ENCODE measurements at regions not wholly inside any gene's neighbourhood (a gene's known extent, or its start where the extent isn't known, plus 50 kb on each side); places are given as distances from the start of the nearest gene placed in this dataset.

DNA sequence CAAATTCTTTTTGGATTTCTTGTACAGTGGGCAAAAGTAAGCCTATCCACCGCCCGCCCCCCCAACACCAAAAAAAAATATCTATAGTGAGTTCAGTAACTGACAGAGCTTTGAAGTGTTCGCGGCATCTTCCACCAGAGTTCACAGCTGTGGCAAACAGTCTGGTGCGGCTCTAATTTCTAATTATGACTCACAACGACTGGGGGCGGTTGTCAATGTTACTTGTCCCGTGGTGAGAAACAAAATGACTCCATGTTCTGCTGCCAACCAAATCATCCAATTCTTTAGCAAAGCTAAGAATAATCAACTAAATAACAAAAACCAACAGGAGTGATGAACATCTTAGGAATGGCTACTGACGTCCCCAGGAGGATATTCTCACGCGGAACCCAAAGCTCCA is 392.5 kb upstream of the SALL3 start:
- TF ChIP-seq, protein P1, sequence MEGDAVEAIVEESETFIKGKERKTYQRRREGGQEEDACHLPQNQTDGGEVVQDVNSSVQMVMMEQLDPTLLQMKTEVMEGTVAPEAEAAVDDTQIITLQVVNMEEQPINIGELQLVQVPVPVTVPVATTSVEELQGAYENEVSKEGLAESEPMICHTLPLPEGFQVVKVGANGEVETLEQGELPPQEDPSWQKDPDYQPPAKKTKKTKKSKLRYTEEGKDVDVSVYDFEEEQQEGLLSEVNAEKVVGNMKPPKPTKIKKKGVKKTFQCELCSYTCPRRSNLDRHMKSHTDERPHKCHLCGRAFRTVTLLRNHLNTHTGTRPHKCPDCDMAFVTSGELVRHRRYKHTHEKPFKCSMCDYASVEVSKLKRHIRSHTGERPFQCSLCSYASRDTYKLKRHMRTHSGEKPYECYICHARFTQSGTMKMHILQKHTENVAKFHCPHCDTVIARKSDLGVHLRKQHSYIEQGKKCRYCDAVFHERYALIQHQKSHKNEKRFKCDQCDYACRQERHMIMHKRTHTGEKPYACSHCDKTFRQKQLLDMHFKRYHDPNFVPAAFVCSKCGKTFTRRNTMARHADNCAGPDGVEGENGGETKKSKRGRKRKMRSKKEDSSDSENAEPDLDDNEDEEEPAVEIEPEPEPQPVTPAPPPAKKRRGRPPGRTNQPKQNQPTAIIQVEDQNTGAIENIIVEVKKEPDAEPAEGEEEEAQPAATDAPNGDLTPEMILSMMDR (IDR thresholded peaks at IDR 0.05), result no peak
- TF ChIP-seq POLR2A (IDR thresholded peaks at IDR 0.05), result no peak
